ENCODE measurements at regions not wholly inside any gene's neighbourhood (a gene's known extent, or its start where the extent isn't known, plus 50 kb on each side); places are given as distances from the start of the nearest gene placed in this dataset.

DNA sequence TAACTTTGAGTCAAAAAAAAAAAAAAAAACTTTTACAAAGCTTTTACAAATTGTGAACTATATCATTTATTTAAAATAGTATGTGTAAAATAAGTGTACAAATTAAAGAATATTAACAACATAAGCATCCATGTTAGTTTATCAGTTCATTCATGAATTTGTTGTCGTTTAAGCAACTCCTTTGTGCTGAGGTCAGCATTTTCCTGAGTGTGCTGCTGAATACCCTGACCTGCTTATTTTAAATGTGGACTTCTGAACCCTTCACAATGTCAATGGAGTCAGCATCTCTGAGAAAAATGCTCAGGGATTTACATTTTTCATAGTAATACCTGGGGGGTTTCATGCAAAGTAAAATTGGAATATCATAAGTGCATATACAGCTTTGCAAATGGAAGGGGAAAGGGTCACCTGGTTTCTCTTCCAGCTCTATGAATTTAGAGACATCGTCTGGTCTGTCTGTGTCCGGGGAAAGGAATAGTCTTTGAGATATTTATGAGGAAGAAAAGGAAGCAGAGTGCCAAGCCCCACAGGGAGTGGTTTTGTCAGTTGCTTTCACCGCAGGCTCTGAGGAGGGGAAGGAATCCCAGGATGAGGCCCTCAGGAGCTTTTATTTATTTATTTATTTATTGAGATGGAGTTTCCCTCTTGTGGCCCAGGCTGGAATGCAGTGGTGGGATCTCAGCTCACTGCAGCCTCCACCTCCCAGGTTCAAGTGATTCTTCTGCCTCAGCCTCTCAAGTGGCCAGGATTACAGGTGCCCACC lies 125.5 kb upstream of the SVIL start:
- CTCF ChIA-PET = interaction anchor here (0.8 to 1.7 kb wide), 4 partner anchors 16 to 98 kb away, joined by 3 read pairs; no protein-coding TSS in a partner anchor
- no TSS peak for BruUV-seq (replicated peaks)
- H3K4me3 ChIP-seq (replicated peaks in 1 of 3; ENCODE audit: insufficient read depth in 1 of 3, low read depth in 1 of 3, low read length in 3 of 3) = no peak overlapping the region
- no peaks in the 10 kb centered on the region for H3K27me3 ChIP-seq (ENCODE audit: control insufficient read depth in 2 of 2, insufficient read depth in 2 of 2, low read length in 2 of 2)
- H3K9me3 ChIP-seq (replicated peaks; ENCODE audit: control insufficient read depth, insufficient read depth, low read length) = no peaks in the 10 kb centered on the region
- H2AFZ ChIP-seq (ENCODE audit: low read depth, low read length) = no peak overlapping the region
- POLR2A ChIA-PET = no interaction called here
- no peak for DNase-seq (ENCODE audit: low read depth, low spot score)
- no peak overlapping the region for H3K4me2 ChIP-seq (ENCODE audit: insufficient read depth, low read length)
- TF ChIP-seq FOS (IDR thresholded peaks at IDR 0.05; ENCODE audit: borderline replicate concordance, insufficient read depth, low read length) (no peak), MYC (IDR thresholded peaks at IDR 0.05; ENCODE audit: low read depth, low read length) (no peak), POLR2AphosphoS5 (IDR thresholded peaks at IDR 0.05; ENCODE audit: insufficient read depth, low read depth, low read length) (no peak), JUN (IDR thresholded peaks at IDR 0.05; ENCODE audit: borderline replicate concordance, insufficient read depth, insufficient read length, low read depth) (no peak), GATA2 (IDR thresholded peaks at IDR 0.05; ENCODE audit: insufficient read depth, insufficient read length, low read depth, low read length) (no peak), EZH2 (IDR thresholded peaks at IDR 0.05; ENCODE audit: borderline replicate concordance, low read depth, low read length, severe bottlenecking) (no peak), POLR2A (IDR thresholded peaks at IDR 0.05; ENCODE audit: low read depth, low read length) (no peak)
- TF ChIP-seq, protein P1, sequence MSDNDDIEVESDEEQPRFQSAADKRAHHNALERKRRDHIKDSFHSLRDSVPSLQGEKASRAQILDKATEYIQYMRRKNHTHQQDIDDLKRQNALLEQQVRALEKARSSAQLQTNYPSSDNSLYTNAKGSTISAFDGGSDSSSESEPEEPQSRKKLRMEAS (IDR thresholded peaks at IDR 0.05; ENCODE audit: insufficient read depth, insufficient read length) = no peak
- TF ChIP-seq, protein P2, sequence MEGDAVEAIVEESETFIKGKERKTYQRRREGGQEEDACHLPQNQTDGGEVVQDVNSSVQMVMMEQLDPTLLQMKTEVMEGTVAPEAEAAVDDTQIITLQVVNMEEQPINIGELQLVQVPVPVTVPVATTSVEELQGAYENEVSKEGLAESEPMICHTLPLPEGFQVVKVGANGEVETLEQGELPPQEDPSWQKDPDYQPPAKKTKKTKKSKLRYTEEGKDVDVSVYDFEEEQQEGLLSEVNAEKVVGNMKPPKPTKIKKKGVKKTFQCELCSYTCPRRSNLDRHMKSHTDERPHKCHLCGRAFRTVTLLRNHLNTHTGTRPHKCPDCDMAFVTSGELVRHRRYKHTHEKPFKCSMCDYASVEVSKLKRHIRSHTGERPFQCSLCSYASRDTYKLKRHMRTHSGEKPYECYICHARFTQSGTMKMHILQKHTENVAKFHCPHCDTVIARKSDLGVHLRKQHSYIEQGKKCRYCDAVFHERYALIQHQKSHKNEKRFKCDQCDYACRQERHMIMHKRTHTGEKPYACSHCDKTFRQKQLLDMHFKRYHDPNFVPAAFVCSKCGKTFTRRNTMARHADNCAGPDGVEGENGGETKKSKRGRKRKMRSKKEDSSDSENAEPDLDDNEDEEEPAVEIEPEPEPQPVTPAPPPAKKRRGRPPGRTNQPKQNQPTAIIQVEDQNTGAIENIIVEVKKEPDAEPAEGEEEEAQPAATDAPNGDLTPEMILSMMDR (IDR thresholded peaks at IDR 0.05; ENCODE audit: extremely low read depth in 1 of 2, insufficient read depth in 1 of 2, low read depth in 1 of 2, low read length in 2 of 2) = no peak
- no peak overlapping the region for H3K27ac ChIP-seq (ENCODE audit: insufficient read depth, low read depth, low read length)
- H3K4me1 ChIP-seq (ENCODE audit: control insufficient read depth, extremely low read depth, insufficient read depth, low read length) = peaks cover 26% of the 10 kb centered on the region
- no peaks in the 10 kb centered on the region for H3K79me2 ChIP-seq (ENCODE audit: control insufficient read depth, insufficient read depth, low read length)
- no peak for FAIRE-seq
- intact Hi-C loops (cut with micrococcal nuclease) (no loop called here), dilution Hi-C loops (cut with MboI; ENCODE audit: extremely low pct_ligation_motif_present, low sequenced_read_pairs) (no loop called here)
- no peaks in the 10 kb centered on the region for H3K36me3 ChIP-seq (ENCODE audit: control insufficient read depth in 2 of 2, extremely low read depth in 1 of 2, insufficient read depth in 2 of 2, low read length in 2 of 2)
- H3K9me1 ChIP-seq (replicated peaks; ENCODE audit: control insufficient read depth, extremely low read depth, insufficient read depth, low read length) = no peaks in the 10 kb centered on the region
- no peak overlapping the region for H3K9ac ChIP-seq (replicated peaks; ENCODE audit: extremely low read depth, insufficient read depth, low read length)
- no peaks in the 10 kb centered on the region for H4K20me1 ChIP-seq (replicated peaks; ENCODE audit: control insufficient read depth, extremely low read depth, insufficient read depth, low read length)

Measured in endothelial cell of umbilical vein (primary cell).